ENCODE measurements at regions not wholly inside any gene's neighbourhood (a gene's known extent, or its start where the extent isn't known, plus 50 kb on each side); places are given as distances from the start of the nearest gene placed in this dataset.

DNA sequence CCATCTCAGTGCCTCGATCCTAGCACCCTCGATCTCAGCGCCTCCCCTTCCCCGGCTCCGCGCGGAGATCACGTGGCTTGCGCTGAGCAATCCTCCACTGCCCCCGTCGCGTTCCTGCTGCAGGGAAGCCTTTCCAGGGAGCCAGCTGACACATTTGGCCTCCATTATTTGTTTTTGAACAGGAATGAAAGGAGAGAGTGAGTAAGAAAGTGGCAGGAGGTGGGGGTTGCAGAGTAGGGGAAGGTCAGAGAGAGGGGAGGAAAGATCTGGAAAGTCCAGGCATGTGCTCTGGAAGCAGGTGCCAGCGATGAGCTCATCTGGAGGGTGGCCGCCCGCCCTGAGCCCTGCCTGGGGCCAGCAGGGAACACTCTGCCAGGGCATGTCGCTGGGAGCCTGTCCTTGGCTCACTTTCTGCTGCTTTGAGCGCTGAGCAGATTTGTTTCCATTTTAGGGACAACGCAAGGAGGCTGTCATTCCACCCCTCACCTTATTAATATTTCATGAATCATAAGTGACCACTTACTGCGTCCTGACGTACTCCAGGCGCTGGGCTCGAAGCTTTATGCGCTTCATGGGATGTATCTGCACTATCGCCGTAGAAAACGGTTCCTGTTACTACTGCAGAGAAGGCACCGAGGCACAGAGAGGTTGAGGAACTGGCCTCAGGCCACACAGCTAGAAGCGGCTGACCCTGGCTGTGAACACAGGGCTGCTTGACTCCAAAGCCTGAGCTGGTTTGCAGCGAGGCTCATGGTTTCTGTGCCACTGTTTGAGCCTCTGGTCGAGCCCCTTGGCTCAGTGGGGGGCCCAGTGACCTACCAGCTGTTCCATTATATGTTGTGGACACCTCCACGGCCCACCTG, 283.1 kb downstream of the SEC14L1 start:
- ChIA-PET CTCF (interaction anchor here (1.9 to 12.5 kb wide), 5 partner anchors 17 to 48 kb away, joined by 5 to 149 read pairs (median 10); no protein-coding TSS in a partner anchor), POLR2A (interaction anchor here (1.0 to 2.1 kb wide), 3 partner anchors 14 to 34 kb away, joined by 3 to 9 read pairs (median 4); no protein-coding TSS in a partner anchor)
- peaks cover 91% of the 10 kb centered on the region for H3K4me1 Mint-ChIP-seq (ENCODE audit: low read depth)
- ATAC-seq (no peak), DNase-seq (no peak)
- H3K27me3 Mint-ChIP-seq (ENCODE audit: low read depth), result no peaks in the 10 kb centered on the region
- H3K36me3 Mint-ChIP-seq (ENCODE audit: low read depth), result peaks cover 43% of the 10 kb centered on the region
- no peaks in the 10 kb centered on the region for H3K9me3 Mint-ChIP-seq (ENCODE audit: insufficient read depth)
- peak overlapping the region; percentile 46 for H3K27ac Mint-ChIP-seq
- no peak overlapping the region for H3K4me3 Mint-ChIP-seq

DNA sequence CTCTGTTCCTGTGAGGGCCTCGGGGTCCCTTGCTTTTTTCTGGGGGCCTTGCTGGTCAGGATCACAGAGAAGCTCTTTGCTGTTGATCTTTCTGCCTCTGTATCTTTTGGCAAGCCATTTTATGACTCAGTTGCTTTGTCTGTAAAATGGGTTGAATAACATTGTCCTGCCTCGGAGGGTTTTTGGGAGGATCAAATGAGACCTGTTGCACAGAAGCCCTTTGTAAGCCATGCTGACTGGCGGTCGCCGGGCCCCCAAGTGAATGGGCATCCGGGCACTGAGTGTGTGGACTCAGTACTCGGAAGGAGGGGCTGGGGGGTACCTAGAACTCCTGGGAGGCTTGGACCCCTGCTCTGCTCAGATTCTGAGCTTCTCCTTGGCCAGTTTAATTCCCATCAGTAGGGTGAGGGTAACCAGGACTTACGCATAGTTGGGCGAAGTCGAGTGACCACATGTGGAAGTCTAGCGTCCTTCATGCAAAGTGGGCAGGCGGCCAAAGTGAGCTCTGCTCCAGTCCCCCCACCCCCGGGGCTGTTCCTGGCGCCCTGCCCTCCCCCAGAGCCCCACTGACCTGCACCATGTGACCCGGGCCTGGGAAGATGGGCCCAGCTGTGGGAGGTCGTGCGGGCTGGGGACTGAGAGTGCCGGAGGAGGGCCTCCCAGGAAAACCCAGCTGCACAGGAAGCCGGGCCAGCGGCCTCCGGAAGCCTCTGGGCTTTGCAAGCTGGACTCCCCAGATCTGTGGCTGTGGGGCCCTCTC, 284.0 kb downstream of the SEC14L1 start:
- POLR2A ChIA-PET, result interaction anchor here (0.9 to 2.1 kb wide), 8 partner anchors 10 to 70 kb away, joined by 3 to 9 read pairs (median 4); no protein-coding TSS in a partner anchor
- no peak for ATAC-seq
- peak overlapping the region; percentile 78 for H3K27ac Mint-ChIP-seq
- H3K4me3 Mint-ChIP-seq, result peak overlapping the region; percentile 31
- no peaks in the 10 kb centered on the region for H3K9me3 Mint-ChIP-seq (ENCODE audit: insufficient read depth)
- DNase-seq, result no peak
- H3K27me3 Mint-ChIP-seq (ENCODE audit: low read depth), result no peaks in the 10 kb centered on the region
- H3K4me1 Mint-ChIP-seq (ENCODE audit: low read depth), result peaks cover 93% of the 10 kb centered on the region
- peaks cover 44% of the 10 kb centered on the region for H3K36me3 Mint-ChIP-seq (ENCODE audit: low read depth)
- CTCF ChIA-PET, result interaction anchor here (1.9 to 12.5 kb wide), 4 partner anchors 16 to 49 kb away, joined by 5 to 149 read pairs (median 10); no protein-coding TSS in a partner anchor

DNA sequence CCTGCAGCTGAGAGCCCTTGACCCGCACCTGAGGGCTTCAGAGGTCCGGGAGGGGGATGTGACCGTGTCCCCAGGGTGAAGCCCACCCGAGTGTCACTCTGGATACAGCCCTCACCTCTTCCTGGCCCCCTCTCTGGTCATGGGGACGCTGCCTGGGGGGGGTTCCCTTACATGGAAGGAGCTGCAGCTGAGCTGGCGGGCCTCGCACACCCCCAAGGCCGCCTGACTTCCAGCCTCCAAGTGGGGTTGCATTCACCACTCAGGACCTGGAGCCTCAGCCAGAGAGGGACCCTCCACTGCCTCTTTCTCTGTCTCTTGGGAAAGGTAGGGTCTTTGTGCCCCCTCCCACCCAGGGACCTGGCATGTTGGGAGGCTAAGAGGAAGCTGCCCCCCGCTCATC, 284.6 kb downstream of the SEC14L1 start:
- DNase-seq (no peak), ATAC-seq (no peak)
- H3K27ac Mint-ChIP-seq, result peak overlapping the region; percentile 78
- H3K9me3 Mint-ChIP-seq (ENCODE audit: insufficient read depth), result no peaks in the 10 kb centered on the region
- no peaks in the 10 kb centered on the region for H3K27me3 Mint-ChIP-seq (ENCODE audit: low read depth)
- H3K4me1 Mint-ChIP-seq (ENCODE audit: low read depth), result peaks cover 93% of the 10 kb centered on the region
- CTCF ChIA-PET, result interaction anchor here (1.9 to 12.5 kb wide), 4 partner anchors 16 to 50 kb away, joined by 5 to 149 read pairs (median 10); no protein-coding TSS in a partner anchor
- peak overlapping the region; percentile 31 for H3K4me3 Mint-ChIP-seq
- peaks cover 41% of the 10 kb centered on the region for H3K36me3 Mint-ChIP-seq (ENCODE audit: low read depth)
- POLR2A ChIA-PET, result interaction anchor here (0.7 to 2.1 kb wide), 8 partner anchors 11 to 69 kb away, joined by 3 to 9 read pairs (median 4); no protein-coding TSS in a partner anchor

DNA sequence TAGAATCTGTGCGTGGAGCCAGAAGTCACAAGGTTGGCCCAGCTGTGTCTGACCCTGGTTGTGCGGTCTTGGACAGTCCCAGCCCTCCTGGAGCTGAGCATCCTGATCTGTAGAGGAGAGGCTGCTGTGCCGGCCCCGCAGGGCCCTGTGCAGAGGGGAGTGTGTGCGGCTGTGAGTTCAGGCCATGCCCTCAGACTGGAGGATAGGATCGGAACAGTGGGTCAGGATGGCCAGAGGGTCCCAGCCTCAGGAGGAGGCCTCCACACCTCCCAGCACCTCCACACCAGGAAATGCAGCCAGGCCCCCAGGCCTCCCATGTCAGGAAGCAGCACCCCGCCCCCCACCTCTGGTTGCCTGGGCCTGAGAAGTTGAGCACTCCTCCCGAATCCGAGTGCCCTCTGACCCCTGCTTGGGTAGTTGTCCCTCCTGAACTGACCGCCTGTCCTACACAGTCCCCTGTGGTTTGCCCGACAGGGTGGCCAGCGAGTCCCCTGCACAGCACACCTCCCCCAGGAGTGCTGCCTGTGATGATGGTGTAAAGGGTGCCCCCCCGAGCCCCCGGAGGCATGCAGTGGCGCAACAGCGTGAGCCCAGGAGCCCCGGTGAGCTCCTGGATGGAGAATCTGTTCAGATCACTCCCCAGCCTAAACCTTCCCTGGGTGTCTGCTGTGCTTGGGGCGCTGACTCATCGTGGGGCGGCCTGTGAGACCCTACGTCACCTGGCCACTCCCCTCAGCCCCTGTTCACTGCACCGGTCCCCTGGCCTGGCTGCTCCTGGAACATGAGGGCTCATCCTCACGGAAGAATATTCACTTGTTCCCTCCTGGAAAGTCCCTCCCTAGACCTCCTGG, 285.2 kb downstream of the SEC14L1 start:
- CTCF ChIA-PET, result interaction anchor here (1.0 to 12.5 kb wide), 7 partner anchors 15 to 94 kb away, joined by 3 to 149 read pairs (median 7); no protein-coding TSS in a partner anchor
- POLR2A ChIA-PET, result interaction anchor here (0.5 to 2.1 kb wide), 6 partner anchors 15 to 43 kb away, joined by 3 to 9 read pairs (median 3); no protein-coding TSS in a partner anchor
- DNase-seq, result peak; percentile 61

DNA sequence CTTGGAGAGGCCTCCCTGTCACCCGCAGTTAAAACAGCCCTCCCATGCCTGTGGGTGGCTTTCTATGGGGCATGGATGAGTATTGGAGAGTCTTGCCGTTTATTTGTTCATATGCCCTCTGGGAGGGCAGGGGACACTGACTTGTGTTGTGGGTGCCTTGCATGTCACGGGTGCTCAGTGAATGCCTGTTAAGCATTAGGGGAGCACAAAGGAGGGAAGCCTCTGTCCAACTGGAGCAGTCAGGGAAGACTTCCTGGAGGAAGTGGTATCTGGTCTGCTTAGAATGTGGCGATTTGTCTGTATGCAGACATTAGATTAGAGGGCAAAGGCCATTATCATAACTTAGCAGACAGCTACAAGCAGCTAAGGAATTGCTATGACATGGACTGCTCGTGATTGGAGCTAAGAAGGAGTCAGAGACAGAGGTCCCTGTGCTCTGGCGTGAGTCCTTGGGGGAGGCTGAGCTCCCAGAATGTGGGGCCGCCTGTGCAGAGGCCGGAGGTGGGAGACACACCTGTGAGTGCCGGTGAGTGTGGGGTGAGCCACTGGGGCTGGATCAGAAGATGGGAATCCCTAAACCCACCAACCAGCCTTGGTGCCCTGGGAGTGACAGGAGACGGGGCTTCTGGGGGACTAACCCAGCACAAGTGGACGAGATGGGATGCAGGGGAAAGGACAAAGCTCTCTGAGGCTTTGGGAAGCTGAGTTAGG, 286.1 kb downstream of the SEC14L1 start:
- CTCF ChIA-PET, result interaction anchor here (1.0 to 12.5 kb wide), 5 partner anchors 15 to 95 kb away, joined by 3 to 149 read pairs (median 45); no protein-coding TSS in a partner anchor
- Mint-ChIP-seq H3K4me1 (ENCODE audit: low read depth) (peaks cover 93% of the 10 kb centered on the region), H3K36me3 (ENCODE audit: low read depth) (peaks cover 36% of the 10 kb centered on the region), H3K4me3 (peak overlapping the region; percentile 28), H3K9me3 (ENCODE audit: insufficient read depth) (no peaks in the 10 kb centered on the region), H3K27ac (peak overlapping the region; percentile 78), H3K27me3 (ENCODE audit: low read depth) (no peaks in the 10 kb centered on the region)
- POLR2A ChIA-PET, result interaction anchor here (0.6 kb wide), 2 partner anchors 18 to 32 kb away, joined by 3 read pairs; no protein-coding TSS in a partner anchor
- ATAC-seq (peak; percentile 2), DNase-seq (no peak)

More for the DNA sequence above, 285.2 kb downstream of the SEC14L1 start:
- Mint-ChIP-seq H3K9me3 (ENCODE audit: insufficient read depth) (no peaks in the 10 kb centered on the region), H3K4me1 (ENCODE audit: low read depth) (peaks cover 93% of the 10 kb centered on the region), H3K27ac (peak overlapping the region; percentile 78), H3K27me3 (ENCODE audit: low read depth) (no peaks in the 10 kb centered on the region), H3K36me3 (ENCODE audit: low read depth) (peaks cover 41% of the 10 kb centered on the region), H3K4me3 (peak overlapping the region; percentile 31)
- peak; percentile 68 for ATAC-seq

DNA sequence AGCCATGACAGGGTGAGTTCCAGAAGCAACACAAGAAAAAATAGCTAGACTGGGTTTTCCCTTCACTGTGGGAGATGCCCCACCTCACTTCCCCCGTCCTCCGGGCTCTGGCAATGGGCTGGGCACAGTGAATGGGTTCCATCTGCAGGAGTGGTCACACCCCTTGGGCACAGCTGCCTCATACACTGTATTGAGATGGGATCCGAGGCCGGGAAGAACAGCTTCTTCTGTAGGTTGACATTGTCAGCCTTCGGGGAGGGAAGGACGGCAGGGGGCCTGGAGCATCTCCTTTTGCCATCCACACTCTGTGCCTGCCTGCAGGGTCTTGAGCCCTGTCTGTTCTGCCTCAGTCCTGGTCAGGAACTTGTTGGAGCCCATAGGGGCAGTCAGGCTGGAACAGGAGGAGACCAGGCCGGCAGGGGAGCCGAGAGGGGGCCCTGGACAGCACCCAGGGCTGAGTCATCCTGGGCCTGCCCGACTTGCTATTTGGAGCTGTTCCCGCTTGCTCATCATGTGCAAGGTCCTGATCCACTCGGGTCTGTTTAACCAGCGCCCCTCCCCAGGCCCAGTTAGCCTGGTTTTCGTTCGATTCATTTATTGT, 286.7 kb downstream of the SEC14L1 start:
- CTCF ChIA-PET, result interaction anchor here (1.0 to 12.5 kb wide), 6 partner anchors 14 to 96 kb away, joined by 3 to 149 read pairs (median 32); no protein-coding TSS in a partner anchor
- Mint-ChIP-seq H3K36me3 (ENCODE audit: low read depth) (peaks cover 42% of the 10 kb centered on the region), H3K4me1 (ENCODE audit: low read depth) (peaks cover 96% of the 10 kb centered on the region), H3K27me3 (ENCODE audit: low read depth) (no peaks in the 10 kb centered on the region), H3K4me3 (no peak overlapping the region), H3K9me3 (ENCODE audit: insufficient read depth) (no peaks in the 10 kb centered on the region), H3K27ac (peak overlapping the region; percentile 78)
- ATAC-seq, result no peak
- POLR2A ChIA-PET, result interaction anchor here (0.6 to 2.4 kb wide), 4 partner anchors 13 to 31 kb away, joined by 3 to 11 read pairs (median 6); no protein-coding TSS in a partner anchor
- DNase-seq, result no peak

DNA sequence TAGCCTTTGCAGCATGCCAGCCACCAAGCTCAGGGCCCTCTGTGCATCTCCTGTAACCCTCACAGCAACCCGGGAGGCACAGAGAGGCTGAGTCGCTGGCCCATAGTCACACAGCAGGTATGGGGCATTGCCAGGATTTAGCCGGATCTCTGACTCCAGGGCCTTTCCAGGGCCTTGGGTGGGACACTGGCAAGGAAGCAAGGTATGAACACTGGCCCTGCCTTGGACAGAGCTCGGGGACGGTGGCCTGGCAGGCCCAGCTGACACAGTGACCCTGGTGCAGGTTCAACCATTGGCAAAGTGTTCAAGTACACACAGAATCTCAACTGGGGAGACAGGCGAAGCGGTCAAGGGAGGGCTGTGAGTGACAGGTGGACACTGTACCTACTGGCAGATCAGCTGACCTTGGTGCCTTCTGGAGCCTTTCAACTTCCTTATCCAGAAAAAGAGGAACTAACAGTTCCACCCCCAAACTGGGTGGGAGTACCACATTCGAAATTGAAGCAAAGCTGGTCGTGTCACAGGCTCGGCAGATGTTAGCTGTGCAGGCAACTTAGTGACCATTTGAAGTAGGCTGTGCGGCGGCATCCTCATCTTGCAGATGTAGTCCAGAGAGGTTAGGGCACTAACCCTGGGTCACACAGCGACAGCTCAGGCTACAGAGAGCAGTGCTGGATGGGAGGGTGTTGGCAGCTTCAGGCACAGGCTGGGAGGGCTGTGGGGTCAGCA, 287.4 kb downstream of the SEC14L1 start:
- H3K4me3 Mint-ChIP-seq, result no peak overlapping the region
- H3K27me3 Mint-ChIP-seq (ENCODE audit: low read depth), result no peaks in the 10 kb centered on the region
- POLR2A ChIA-PET, result interaction anchor here (1.5 to 2.4 kb wide), 5 partner anchors 13 to 45 kb away, joined by 4 to 11 read pairs (median 7); no protein-coding TSS in a partner anchor
- no peak for ATAC-seq
- peak overlapping the region; percentile 69 for H3K27ac Mint-ChIP-seq
- H3K36me3 Mint-ChIP-seq (ENCODE audit: low read depth), result peaks cover 47% of the 10 kb centered on the region
- CTCF ChIA-PET, result interaction anchor here (1.2 to 12.5 kb wide), 10 partner anchors 12 to 96 kb away, joined by 3 to 149 read pairs (median 50); no protein-coding TSS in a partner anchor
- H3K9me3 Mint-ChIP-seq (ENCODE audit: insufficient read depth), result no peaks in the 10 kb centered on the region
- H3K4me1 Mint-ChIP-seq (ENCODE audit: low read depth), result peaks cover 96% of the 10 kb centered on the region
- DNase-seq, result no peak

DNA sequence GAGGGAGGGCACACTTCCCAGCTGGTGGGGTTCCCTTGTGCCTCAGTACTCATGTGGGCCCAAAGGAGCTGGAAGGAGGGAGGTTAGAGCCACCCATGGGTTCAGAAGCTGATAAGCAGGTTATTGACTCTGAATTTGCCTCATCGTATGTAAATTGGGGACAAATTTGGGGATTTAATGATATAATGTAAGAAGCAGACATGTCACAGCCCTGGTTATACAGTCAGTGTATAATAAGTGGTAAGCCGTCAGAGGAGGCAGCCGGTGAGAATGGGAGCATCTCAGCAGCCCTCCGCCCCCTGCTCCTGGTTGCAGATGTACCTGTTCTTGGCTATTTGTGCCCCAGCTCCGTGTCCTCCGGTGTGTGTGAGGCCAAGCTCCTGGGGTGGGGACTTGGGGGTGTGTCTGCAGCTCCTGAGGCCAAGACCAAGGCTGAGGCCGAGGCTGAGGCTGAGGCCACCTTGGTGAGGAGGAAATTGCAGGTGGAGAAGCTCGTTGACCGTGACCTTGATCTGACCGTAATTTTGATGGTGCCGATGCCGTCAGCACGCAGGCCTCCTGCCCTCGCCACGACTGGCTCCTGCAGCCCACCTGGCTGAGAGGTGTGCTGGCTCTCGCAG, 288.1 kb downstream of the SEC14L1 start:
- Mint-ChIP-seq H3K36me3 (ENCODE audit: low read depth) (peaks cover 49% of the 10 kb centered on the region), H3K27ac (peak overlapping the region; percentile 69), H3K9me3 (ENCODE audit: insufficient read depth) (no peaks in the 10 kb centered on the region), H3K27me3 (ENCODE audit: low read depth) (no peaks in the 10 kb centered on the region), H3K4me3 (no peak overlapping the region), H3K4me1 (ENCODE audit: low read depth) (peaks cover 93% of the 10 kb centered on the region)
- DNase-seq, result no peak
- ATAC-seq, result no peak
- CTCF ChIA-PET, result interaction anchor here (1.2 to 12.5 kb wide), 18 partner anchors 8 to 150 kb away, joined by 3 to 149 read pairs (median 24); no protein-coding TSS in a partner anchor
- POLR2A ChIA-PET, result interaction anchor here (1.1 to 2.4 kb wide), 8 partner anchors 12 to 46 kb away, joined by 3 to 12 read pairs (median 6); no protein-coding TSS in a partner anchor

All from activated CD8-positive, alpha-beta T cell treated with anti-CD3 and anti-CD28 coated beads, Interleukin-2, amount 10 ng/mL, durations not matched to agents 7 days and 5 days (primary cell).